B cell (primary cell): ENCODE measurements at regions not wholly inside any gene's neighbourhood (a gene's known extent, or its start where the extent isn't known, plus 50 kb on each side); places are given as distances from the start of the nearest gene placed in this dataset.

Source experiments
- CTCF ChIP-seq: fragments of 200-600 bp; IDR thresholded peaks from one replicate; pipeline ENCODE4 v1.8.0; 2022; ENCODE audit warnings: antibody characterized with exemption, mild to moderate bottlenecking
- EZH2 ChIP-seq: IDR thresholded peaks from 2 replicates; pipeline ENCODE4 v1.6.1; 2012; ENCODE audit warnings: borderline replicate concordance, low read depth, mild to moderate bottlenecking, moderate library complexity, low read length; ENCODE audit not compliant: insufficient read depth, poor library complexity, severe bottlenecking

GRCh38 chr11:131056036-131056435 lies 139.8 kb upstream of the SNX19 start:
- TF ChIP-seq CTCF: no peak
- TF ChIP-seq EZH2: no peak
